Nucleus accumbens (tissue), 56 donors: ENCODE measurements at regions not wholly inside any gene's neighbourhood (a gene's known extent, or its start where the extent isn't known, plus 50 kb on each side); places are given as distances from the start of the nearest gene placed in this dataset.
"Not testable (repeated sequence)": the region's sequence is repeated elsewhere in the genome, so short reads cannot be mapped to it uniquely, and the experiment has no call there.

Source experiments
- DNase-seq, 56 donors: peaks; one replicate each; lab custom pipeline; 2025; lab: John Stamatoyannopoulos, UW

- DNase-seq: no peak
These were observed 115.4 kb upstream of the PITX1 start for GRCh38 chr5:135149229-135149955.

GRCh38 chr5:135147294-135148090, 113.5 kb upstream of the PITX1 start:
- no peak for DNase-seq

GRCh38 chr5:135145985-135146384, 112.0 kb upstream of the PITX1 start:
- no peak for DNase-seq

- DNase-seq: not testable (repeated sequence)
These were observed 109.7 kb upstream of the PITX1 start for GRCh38 chr5:135143682-135144081.

GRCh38 chr5:135141303-135142268, 107.6 kb upstream of the PITX1 start:
- DNase-seq: no peak

GRCh38 chr5:135140446-135141204, 106.6 kb upstream of the PITX1 start:
- DNase-seq: no peak

GRCh38 chr5:135139381-135140134, 105.5 kb upstream of the PITX1 start:
- peak in 9 of 56 donors; percentile 4 to 38 (median 22) for DNase-seq

GRCh38 chr5:135138116-135138850, 104.3 kb upstream of the PITX1 start:
- DNase-seq: no peak

- no peak for DNase-seq
These were observed 103.3 kb upstream of the PITX1 start for GRCh38 chr5:135137146-135137915.

GRCh38 chr5:135136546-135136945, 102.5 kb upstream of the PITX1 start:
- no peak for DNase-seq

- DNase-seq: no peak
These were observed 101.7 kb upstream of the PITX1 start for GRCh38 chr5:135135530-135136226.

- no peak for DNase-seq
These were observed 100.8 kb upstream of the PITX1 start for GRCh38 chr5:135134691-135135381.

- no peak for DNase-seq
These were observed 99.9 kb upstream of the PITX1 start for GRCh38 chr5:135133698-135134515.

GRCh38 chr5:135133181-135133580, 99.2 kb upstream of the PITX1 start:
- DNase-seq: no peak

- DNase-seq: no peak
These were observed 98.0 kb upstream of the PITX1 start for GRCh38 chr5:135131801-135132680.
